Sigmoid colon (tissue), 6 donors: ENCODE measurements at regions not wholly inside any gene's neighbourhood (a gene's known extent, or its start where the extent isn't known, plus 50 kb on each side); places are given as distances from the start of the nearest gene placed in this dataset.

ENCODE experiments used
- DNase-seq: peaks from one replicate; pipeline ENCODE4 v3.0.0-alpha.2; 2019
- H3K27ac ChIP-seq, 4 donors: fragments of 200-600 bp; sonication (generic); one replicate each; pipeline ENCODE4 v1.5.1; 2016 to 2019; ENCODE audit warnings: mild to moderate bottlenecking in 1 of 4
- H3K27me3 ChIP-seq, 3 donors: fragments of 200-600 bp; sonication (generic); one replicate each; pipeline ENCODE4 v1.5.1; 2019; ENCODE audit warnings: mild to moderate bottlenecking in 1 of 3
- H3K36me3 ChIP-seq, 4 donors: fragments of 200-600 bp; sonication (generic); one replicate each; pipeline ENCODE4 v1.5.1; 2016 to 2019
- H3K4me1 ChIP-seq, 4 donors: fragments of 200-600 bp; sonication (generic); one replicate each; pipeline ENCODE4 v1.5.1; 2017 to 2019
- H3K4me3 ChIP-seq, 4 donors: fragments of 200-600 bp; sonication (generic); one replicate each; pipeline ENCODE4 v1.5.1; 2017 to 2019; ENCODE audit warnings: mild to moderate bottlenecking in 2 of 4, moderate library complexity in 1 of 4
- H3K9me3 ChIP-seq, 4 donors: fragments of 200-600 bp in 3 of 4; sonication (generic) in 3 of 4; one replicate each; pipeline versions ENCODE4 v1.5.1 to v1.6.1; 2013 to 2019
- EP300 ChIP-seq, 4 donors: sonication (generic); formaldehyde crosslinking; IDR thresholded peaks; one replicate each; pipeline ENCODE4 v1.6.1; 2017; ENCODE audit warnings: antibody characterized with exemption in 4 of 4
- POLR2A ChIP-seq, 2 donors: fragments of 450-650 bp; IDR thresholded peaks; one replicate each; pipeline ENCODE4 v1.6.1; 2016; ENCODE audit warnings: antibody characterized with exemption in 2 of 2, mild to moderate bottlenecking in 2 of 2, moderate library complexity in 2 of 2
- POLR2AphosphoS5 ChIP-seq, 4 donors: sonication (generic); formaldehyde crosslinking; IDR thresholded peaks; one replicate each; pipeline ENCODE4 v1.6.1; 2017; ENCODE audit warnings: antibody characterized with exemption in 4 of 4
- WGBS, 2 donors: extraction: QIAGEN DNeasy Blood & Tissue Kit; methylation state at CpG; one replicate each; pipeline ENCODE4 v1.1.7; 2013; 5-methylcytosine and 5-hydroxymethylcytosine counted together
- intact Hi-C: fragments of 100-400 bp; cut with DNase I; formaldehyde crosslinking; loops from one replicate; pipeline ENCODE4 v1.15.1; 2023
- TF ChIP-seq, protein P1 (sequence below), 4 experiments: fragments of 450-650 bp in 3 of 4; fragments of 200-600 bp in 1 of 4; IDR thresholded peaks; one replicate each; pipeline ENCODE4 v1.5.1; 2016 to 2019; ENCODE audit warnings: antibody characterized with exemption in 4 of 4, mild to moderate bottlenecking in 3 of 4, moderate library complexity in 2 of 4
- donor health status: healthy with polysubstance abuse.
- donor health status: healthy.

DNA sequence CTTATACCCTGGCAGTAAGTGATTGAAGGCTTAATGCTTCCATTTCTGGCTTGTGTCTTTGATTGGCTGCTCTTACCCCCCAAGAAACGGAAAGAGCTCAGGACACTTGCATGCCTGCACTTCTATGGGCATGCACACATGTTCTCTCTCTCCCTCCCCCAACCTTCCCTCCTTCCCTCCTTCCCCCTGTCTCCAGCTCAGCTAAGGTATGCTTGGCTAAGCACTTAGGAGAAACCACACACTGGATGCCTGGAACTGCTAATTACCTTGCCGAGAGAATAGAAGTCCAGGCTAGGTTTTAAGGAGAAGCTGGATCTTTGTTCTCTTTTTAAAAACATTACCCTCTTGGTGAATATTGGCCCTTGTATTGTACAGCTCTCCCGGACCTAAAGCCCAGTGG is 1072.8 kb upstream of the TMEM132C start:
- Histone ChIP-seq H3K9me3 (peaks cover 0 to 2% (median 0%) of the 10 kb centered on the region in 4 donors), H3K27ac (no peak overlapping the region), H3K36me3 (no peaks in the 10 kb centered on the region), H3K4me1 (no peaks in the 10 kb centered on the region), H3K4me3 (no peak overlapping the region), H3K27me3 (no peaks in the 10 kb centered on the region)
- DNase-seq: no peak
- intact Hi-C loops: no loop called here
- TF ChIP-seq POLR2AphosphoS5 (IDR thresholded peaks at IDR 0.05) (no peak), EP300 (IDR thresholded peaks at IDR 0.05) (no peak), POLR2A (IDR thresholded peaks at IDR 0.05) (no peak)
- TF ChIP-seq, protein P1, sequence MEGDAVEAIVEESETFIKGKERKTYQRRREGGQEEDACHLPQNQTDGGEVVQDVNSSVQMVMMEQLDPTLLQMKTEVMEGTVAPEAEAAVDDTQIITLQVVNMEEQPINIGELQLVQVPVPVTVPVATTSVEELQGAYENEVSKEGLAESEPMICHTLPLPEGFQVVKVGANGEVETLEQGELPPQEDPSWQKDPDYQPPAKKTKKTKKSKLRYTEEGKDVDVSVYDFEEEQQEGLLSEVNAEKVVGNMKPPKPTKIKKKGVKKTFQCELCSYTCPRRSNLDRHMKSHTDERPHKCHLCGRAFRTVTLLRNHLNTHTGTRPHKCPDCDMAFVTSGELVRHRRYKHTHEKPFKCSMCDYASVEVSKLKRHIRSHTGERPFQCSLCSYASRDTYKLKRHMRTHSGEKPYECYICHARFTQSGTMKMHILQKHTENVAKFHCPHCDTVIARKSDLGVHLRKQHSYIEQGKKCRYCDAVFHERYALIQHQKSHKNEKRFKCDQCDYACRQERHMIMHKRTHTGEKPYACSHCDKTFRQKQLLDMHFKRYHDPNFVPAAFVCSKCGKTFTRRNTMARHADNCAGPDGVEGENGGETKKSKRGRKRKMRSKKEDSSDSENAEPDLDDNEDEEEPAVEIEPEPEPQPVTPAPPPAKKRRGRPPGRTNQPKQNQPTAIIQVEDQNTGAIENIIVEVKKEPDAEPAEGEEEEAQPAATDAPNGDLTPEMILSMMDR (IDR thresholded peaks at IDR 0.05): no peak
- 77 to 78% methylated on average over 3 of the region's 3 CpGs for WGBS, 2 donors

DNA sequence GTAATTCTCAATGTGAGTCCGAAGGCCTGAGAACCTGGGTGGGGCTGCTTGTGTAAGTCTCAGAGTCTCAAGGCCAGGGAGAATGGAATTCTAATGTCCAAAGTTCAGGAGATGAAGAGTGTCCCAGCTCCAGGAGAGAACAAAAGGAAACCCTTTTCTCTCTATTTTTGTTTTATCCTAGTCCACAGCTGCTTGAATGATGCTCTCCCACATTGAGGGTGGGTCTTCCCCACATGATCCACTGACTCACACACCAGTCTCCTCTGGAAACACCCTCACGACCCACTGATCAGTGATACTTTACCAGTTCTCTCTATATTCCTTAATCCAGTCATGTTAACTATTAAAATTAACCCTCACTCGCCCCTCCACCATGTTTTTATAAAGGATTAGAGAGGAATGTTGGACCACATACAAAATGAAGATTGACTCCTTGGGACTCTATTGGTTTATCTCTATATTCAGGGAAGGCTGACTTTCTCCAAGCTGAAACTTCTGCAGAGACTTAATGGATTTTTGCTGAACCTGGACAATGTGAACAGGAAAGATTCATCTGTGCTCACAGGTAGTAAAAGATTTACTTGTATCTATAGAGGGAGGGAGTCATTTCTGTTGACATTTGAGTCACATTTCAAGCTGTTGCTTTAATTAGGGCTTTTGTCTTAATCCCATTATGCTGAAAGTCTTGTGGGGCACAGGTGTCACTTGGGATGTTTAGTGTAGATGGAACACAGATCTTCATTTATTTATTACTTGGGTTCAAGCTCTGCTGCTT is 1061.0 kb upstream of the TMEM132C start:
- no peaks in the 10 kb centered on the region for H3K9me3 ChIP-seq
- intact Hi-C loops: no loop called here
- no peaks in the 10 kb centered on the region for H3K36me3 ChIP-seq
- 49 to 59% methylated on average over 3 of the region's 3 CpGs for WGBS, 2 donors
- H3K27me3 ChIP-seq: no peaks in the 10 kb centered on the region
- no peak for DNase-seq
- no peaks in the 10 kb centered on the region for H3K4me1 ChIP-seq
- H3K4me3 ChIP-seq: no peak overlapping the region
- H3K27ac ChIP-seq: no peak overlapping the region
- TF ChIP-seq, protein P1 (IDR thresholded peaks at IDR 0.05): no peak
- TF ChIP-seq EP300 (IDR thresholded peaks at IDR 0.05): no peak
- no peak for TF ChIP-seq POLR2AphosphoS5 (IDR thresholded peaks at IDR 0.05)
- TF ChIP-seq POLR2A (IDR thresholded peaks at IDR 0.05): no peak

DNA sequence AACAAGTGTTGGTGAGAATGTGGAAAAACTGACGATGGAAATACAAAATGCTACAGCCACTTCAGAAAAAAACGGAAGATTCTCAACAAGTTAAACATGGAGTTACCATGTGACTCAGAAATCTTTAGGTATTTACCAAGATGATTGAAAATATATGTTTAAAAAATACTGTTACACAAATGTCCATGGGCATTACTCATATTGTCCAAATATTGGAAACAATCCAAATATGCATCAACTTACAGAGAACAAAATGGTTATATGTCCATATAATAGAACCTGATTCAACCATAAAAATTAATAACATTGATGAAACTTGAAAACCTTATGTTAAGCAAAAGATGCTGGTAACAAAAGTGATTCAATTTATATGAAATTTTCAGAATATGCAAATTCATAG is 1057.7 kb upstream of the TMEM132C start:
- Histone ChIP-seq H3K36me3 (no peaks in the 10 kb centered on the region), H3K4me1 (no peaks in the 10 kb centered on the region), H3K27me3 (no peaks in the 10 kb centered on the region), H3K27ac (no peak overlapping the region), H3K4me3 (no peak overlapping the region), H3K9me3 (no peaks in the 10 kb centered on the region)
- TF ChIP-seq POLR2AphosphoS5 (IDR thresholded peaks at IDR 0.05) (no peak), EP300 (IDR thresholded peaks at IDR 0.05) (no peak), POLR2A (IDR thresholded peaks at IDR 0.05) (no peak)
- TF ChIP-seq, protein P1 (IDR thresholded peaks at IDR 0.05): no peak
- DNase-seq: no peak
- WGBS, 2 donors: 91 to 95% methylated on average over 2 of the region's 2 CpGs
- intact Hi-C loops: no loop called here

DNA sequence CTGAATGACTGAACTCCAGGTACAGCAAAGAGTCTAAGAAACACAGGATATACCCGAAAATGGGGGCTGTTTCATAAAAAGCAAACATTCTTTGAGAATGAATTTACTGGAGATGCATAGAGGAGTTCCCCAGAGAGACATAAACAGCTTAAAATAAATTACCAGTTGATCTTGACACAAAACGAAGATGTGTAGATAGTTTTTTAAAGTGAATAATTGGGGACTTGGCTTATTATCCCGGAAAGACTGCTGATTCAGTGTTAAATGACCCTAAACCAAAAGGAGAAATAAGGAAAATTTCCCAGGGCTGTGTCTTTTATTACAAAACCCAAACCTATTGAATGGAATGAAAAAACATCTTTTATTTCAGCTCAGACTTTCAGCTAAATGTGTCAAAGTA is 1052.8 kb upstream of the TMEM132C start:
- WGBS, 2 donors: 49 to 69% methylated on average over 3 of the region's 3 CpGs
- no peaks in the 10 kb centered on the region for H3K27me3 ChIP-seq
- no peaks in the 10 kb centered on the region for H3K9me3 ChIP-seq
- no peak for DNase-seq
- H3K36me3 ChIP-seq: no peaks in the 10 kb centered on the region
- no peak overlapping the region for H3K27ac ChIP-seq
- H3K4me3 ChIP-seq: no peak overlapping the region
- H3K4me1 ChIP-seq: no peaks in the 10 kb centered on the region
- intact Hi-C loops: no loop called here
- no peak for TF ChIP-seq POLR2AphosphoS5 (IDR thresholded peaks at IDR 0.05)
- TF ChIP-seq, protein P1 (IDR thresholded peaks at IDR 0.05): no peak
- no peak for TF ChIP-seq POLR2A (IDR thresholded peaks at IDR 0.05)
- no peak for TF ChIP-seq EP300 (IDR thresholded peaks at IDR 0.05)

DNA sequence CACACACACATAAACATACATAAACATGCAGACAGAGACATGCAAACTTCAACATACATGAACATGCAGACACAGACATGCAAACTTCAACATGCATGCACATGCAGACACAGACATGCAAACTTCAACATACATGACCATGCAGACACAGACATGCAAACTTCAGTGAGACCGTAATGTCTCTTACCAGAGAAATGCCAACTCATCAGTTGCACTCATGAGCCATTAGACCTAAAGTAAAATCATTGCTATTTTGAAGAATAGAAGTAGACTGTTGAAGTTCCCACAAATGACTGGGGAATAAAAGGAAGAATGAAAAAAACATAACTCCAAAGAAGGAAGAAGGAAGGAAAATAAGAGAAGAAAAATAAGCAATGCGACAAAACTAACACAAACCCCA is 1044.0 kb upstream of the TMEM132C start:
- H3K4me1 ChIP-seq: no peaks in the 10 kb centered on the region
- no peak overlapping the region for H3K27ac ChIP-seq
- no peaks in the 10 kb centered on the region for H3K27me3 ChIP-seq
- no peak overlapping the region for H3K4me3 ChIP-seq
- DNase-seq: no peak
- intact Hi-C loops: no loop called here
- WGBS, 2 donors: 92 to 94% methylated on average over 2 of the region's 2 CpGs
- no peaks in the 10 kb centered on the region for H3K36me3 ChIP-seq
- H3K9me3 ChIP-seq: peaks cover 0 to 2% (median 0%) of the 10 kb centered on the region in 4 donors
- TF ChIP-seq POLR2AphosphoS5 (IDR thresholded peaks at IDR 0.05): no peak
- no peak for TF ChIP-seq EP300 (IDR thresholded peaks at IDR 0.05)
- TF ChIP-seq, protein P1 (IDR thresholded peaks at IDR 0.05): no peak
- no peak for TF ChIP-seq POLR2A (IDR thresholded peaks at IDR 0.05)
